Renal pelvis (tissue), 1 donor: ENCODE measurements at regions not wholly inside any gene's neighbourhood (a gene's known extent, or its start where the extent isn't known, plus 50 kb on each side); places are given as distances from the start of the nearest gene placed in this dataset.
A peak's percentile ranks its signal among the peaks of the same experiment; 100 is the strongest.
"Not testable (repeated sequence)": the region's sequence is repeated elsewhere in the genome, so short reads cannot be mapped to it uniquely, and the experiment has no call there.

Experiments
- DNase-seq: peaks from one replicate; pipeline ENCODE4 v3.0.0-alpha.2; 2013

- DNase-seq = peak; percentile 23
Observed at GRCh38 chr12:70070494-70071007, 172.7 kb upstream of the CNOT2 start.

GRCh38 chr12:70074510-70074909 is 168.7 kb upstream of the CNOT2 start:
- DNase-seq = no peak

DNA sequence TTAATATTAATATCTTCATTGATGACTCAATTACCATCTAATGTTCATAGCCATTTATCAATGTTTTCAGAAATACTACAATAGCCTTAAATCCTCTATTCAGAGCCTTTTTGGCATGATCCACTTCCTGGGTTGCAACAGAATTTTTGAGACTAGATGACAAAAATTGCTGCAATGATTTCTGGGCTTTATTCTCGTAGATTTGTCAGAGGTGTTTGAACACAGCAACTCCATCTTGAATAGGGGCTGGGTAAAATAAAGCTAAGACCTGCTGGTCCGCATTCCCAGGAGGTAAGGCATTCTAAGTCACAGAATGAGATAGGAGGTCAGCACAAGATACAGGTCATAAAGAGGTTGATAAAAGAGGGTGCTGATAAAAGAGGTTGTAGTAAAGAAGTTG is 165.8 kb upstream of the CNOT2 start:
- DNase-seq = no peak

- DNase-seq = no peak
Observed at GRCh38 chr12:70078161-70078560, 165.1 kb upstream of the CNOT2 start.

DNA sequence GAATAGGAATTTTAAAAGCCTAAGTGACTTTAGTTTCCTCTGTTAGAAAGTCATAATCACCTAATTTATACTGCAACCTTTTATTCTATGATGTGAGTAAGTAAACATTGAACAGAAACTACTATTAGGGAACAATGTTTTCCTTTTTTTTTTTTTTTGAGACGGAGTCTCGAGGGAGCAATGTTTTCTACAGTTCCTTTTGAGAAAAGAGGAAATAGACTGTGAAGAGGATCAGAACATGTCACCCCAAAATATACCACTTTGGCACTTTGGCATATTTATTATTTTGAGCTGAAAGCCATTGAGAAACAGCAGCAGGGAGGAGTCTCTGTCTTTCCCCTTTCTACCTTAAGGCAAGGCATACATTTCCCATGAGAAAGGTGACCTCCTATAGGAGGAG is 162.7 kb upstream of the CNOT2 start:
- DNase-seq = no peak

GRCh38 chr12:70082997-70083676 is 160.1 kb upstream of the CNOT2 start:
- DNase-seq = no peak

DNA sequence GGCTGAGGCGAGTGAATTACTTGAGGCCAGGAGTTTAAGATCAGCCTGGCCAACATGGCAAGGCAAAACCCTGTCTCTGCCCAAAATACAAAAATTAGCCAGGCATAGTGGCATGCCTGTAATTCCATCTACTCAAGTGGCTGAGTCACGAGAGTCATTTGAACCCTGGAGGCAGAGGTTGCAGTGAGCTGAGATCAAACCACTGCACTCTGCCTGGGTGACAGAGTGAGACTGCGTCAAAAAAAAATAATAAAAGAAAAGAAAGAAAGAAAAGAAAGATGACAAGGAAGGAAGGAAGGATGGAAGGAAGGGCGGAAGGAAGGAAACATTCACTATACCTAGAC is 159.6 kb upstream of the CNOT2 start:
- DNase-seq = no peak

GRCh38 chr12:70086372-70086771 is 156.9 kb upstream of the CNOT2 start:
- DNase-seq = not testable (repeated sequence)

- DNase-seq = no peak
Observed at GRCh38 chr12:70091021-70091521, 152.2 kb upstream of the CNOT2 start.

DNA sequence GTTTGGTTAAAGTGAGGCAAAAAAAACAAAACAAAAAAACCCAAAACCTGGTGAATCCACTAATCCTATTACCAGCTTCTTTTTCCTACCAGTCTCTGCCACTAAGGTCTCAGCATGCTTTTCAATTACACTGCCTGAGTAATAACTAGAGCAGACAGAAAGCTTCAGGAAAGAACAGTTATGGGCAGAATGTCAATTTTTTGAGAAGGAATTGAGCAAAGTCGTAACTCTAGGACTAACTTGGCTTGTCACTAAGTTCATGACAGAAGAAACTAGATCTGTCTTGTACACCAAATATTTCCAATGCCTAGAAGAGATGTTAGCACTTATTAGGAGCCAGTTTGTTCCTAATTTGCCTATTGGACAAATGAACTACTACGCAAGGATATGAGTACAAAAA is 148.8 kb upstream of the CNOT2 start:
- DNase-seq = no peak

DNA sequence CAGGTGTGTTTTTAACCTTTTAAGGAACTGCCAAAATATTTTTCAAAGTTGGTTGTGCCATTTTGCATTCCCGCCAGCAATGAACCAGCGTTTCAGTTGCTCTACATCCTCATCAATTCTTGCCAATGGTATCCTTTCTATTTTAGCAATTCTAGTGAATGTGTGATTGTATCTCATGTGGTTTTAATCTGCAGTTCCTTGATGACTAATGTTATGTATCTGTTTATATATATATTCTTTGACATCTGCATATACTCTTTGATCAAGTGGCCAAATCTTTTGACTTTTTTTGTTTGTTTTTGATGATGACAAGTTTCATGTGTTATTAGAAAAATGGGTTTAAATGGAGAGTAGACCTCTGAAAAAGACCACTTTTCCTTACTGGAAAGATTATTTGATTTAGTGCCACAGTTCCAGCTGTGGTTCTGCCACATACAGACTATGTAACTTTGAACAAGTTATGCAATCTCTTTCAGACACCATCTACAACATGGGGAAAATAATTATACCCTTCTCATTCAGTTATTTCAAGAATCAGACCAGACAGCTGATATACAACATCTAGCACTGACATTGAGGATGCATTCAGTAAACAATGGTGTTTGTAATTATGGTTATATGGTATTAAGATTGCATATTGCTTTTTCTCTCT is 146.3 kb upstream of the CNOT2 start:
- no peak for DNase-seq

GRCh38 chr12:70101064-70101463 is 142.2 kb upstream of the CNOT2 start:
- no peak for DNase-seq

DNA sequence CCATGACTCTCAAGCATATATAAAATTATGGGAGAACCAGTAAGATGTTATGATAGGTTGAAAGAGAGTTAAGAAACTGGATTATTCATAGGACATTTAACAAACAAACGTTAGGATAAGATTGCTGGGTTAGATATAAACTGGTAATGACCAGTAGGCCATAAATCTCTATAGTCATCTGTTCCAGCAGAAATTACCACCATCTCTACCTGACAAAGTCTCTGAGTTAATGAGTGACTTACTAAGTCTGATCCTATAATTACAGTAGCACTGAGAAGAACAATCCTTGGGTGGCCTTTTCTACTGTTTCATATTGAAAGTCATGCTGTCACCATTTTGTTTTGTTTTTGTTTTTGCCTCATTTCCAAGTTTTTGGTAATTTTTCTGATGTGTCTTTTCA is 136.9 kb upstream of the CNOT2 start:
- DNase-seq = peak; percentile 3

GRCh38 chr12:70110085-70110484 is 133.1 kb upstream of the CNOT2 start:
- DNase-seq = no peak

GRCh38 chr12:70117670-70118069 is 125.6 kb upstream of the CNOT2 start:
- DNase-seq = no peak

DNA sequence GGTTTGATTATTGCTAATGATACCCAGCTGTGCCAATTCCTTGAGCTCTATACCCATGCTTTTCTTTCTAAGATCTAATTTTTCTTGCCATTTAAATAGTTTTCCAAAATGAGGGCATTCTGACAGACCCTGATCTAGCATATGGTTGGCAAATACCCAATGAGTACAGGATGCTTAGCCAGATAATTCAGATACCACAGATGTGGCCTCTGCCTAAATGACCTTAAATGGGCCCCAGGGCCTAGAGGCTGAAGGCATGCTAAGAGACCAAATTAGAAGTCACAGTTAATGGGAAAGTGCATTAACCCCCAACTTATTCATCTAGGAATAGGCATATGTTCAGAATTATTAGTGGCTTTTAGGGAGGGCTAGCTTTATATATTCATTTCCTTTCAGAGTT is 122.3 kb upstream of the CNOT2 start:
- DNase-seq = no peak

- DNase-seq = no peak
Observed at GRCh38 chr12:70121562-70121961, 121.7 kb upstream of the CNOT2 start.

GRCh38 chr12:70122804-70123203 is 120.4 kb upstream of the CNOT2 start:
- DNase-seq = no peak

GRCh38 chr12:70149013-70149412 is 94.2 kb upstream of the CNOT2 start:
- DNase-seq = no peak

- no peak for DNase-seq
Observed at GRCh38 chr12:70149665-70150064, 93.6 kb upstream of the CNOT2 start.

GRCh38 chr12:70150230-70150629 is 93.0 kb upstream of the CNOT2 start:
- no peak for DNase-seq

- DNase-seq = no peak
Observed at GRCh38 chr12:70151993-70152392, 91.2 kb upstream of the CNOT2 start.

DNA sequence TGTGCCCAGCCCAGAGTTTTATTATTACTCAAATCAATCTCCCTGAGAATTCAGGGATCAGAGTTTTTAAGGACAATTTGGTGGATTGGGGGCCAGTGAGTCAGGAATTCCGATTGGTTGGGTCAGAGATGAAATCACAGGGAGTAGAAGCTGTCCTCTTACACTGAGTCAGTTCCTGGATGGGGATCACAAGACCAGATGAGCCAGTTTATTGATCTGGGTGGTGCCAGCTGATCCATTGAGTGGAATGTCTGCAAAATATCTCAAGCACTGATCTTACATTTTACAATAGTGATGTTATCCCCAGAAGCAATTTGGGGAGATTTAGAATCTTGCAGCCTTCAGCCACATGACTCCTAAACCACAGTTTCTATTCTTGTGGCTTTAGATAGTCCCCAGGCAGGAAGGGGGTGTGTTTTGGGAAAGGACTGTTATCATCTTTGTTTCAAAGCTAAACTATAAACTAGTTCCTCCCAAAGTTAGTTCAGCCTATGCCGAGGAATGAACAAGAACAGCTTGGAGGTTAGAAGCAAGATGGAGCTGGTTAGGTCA is 89.1 kb upstream of the CNOT2 start:
- no peak for DNase-seq
